Fibroblast of skin of right biceps (primary cell): ENCODE measurements at regions not wholly inside any gene's neighbourhood (a gene's known extent, or its start where the extent isn't known, plus 50 kb on each side); places are given as distances from the start of the nearest gene placed in this dataset.
"Not testable (repeated sequence)": the region's sequence is repeated elsewhere in the genome, so short reads cannot be mapped to it uniquely, and the experiment has no call there.

Experiments
- DNase-seq: peaks from one replicate; pipeline ENCODE4 v3.0.0-alpha.2; 2013

GRCh38 chr7:149561072-149561471, 63.5 kb upstream of the ZNF746 start:
- peak; percentile 28 for DNase-seq

- DNase-seq = peak; percentile 70
Observed at GRCh38 chr7:149559711-149560110, 62.1 kb upstream of the ZNF746 start.

DNA sequence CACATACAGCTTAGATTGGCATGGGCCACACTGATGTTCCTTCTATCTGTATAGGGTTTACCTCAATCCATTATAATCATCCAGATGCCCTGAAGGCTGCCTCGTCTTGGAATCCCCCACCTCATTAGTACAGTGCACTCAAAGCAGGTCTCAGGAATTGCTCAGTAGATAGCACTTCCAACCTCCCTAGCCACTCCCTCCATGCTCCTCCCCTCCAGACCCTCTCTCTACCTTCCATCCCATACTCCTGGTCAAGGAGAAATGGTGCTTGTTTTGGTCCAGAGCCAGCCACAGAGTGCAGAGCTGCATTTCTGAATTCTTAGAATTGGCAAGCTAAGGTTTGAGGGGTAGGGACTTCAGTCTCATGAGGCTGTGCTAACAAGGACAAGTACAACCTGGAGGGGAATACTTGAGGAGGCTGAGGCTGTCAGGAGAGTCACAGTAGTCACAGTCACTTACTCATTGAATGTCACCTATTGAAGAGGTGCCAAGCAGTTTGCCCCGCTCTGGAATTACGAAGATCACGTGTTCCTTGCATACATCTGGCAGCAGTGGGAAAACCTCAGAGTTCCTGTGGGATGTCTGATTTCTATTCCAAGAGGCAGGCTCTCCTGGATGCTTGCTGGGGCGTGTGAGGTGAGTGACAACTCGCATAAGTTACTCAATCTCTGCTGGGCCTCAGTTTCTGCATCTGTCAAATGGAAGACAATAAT, 60.7 kb upstream of the ZNF746 start:
- peak; percentile 81 for DNase-seq

GRCh38 chr7:149556525-149556924, 58.9 kb upstream of the ZNF746 start:
- not testable (repeated sequence) for DNase-seq

DNA sequence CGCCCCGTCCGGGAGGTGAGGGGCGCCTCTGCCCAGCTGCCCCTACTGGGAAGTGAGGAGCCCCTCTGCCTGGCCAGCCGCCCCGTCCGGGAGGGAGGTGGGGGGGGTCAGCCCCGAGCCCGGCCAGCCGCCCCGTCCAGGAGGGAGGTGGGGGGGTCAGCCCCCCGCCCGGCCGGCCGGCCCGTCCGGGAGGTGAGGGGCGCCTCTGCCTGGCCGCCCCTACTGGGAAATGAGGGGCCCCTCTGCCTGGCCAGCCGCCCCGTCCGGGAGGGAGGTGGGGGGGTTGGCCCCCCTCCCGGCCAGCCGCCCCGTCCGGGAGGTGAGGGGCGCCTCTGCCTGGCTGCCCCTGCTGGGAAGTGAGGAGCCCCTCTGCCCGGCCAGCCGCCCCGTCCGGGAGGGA, 57.2 kb upstream of the ZNF746 start:
- DNase-seq = not testable (repeated sequence)

- DNase-seq = not testable (repeated sequence)
Observed at GRCh38 chr7:149553991-149554390, 56.4 kb upstream of the ZNF746 start.

- DNase-seq = no peak
Observed at GRCh38 chr7:149552799-149553198, 55.2 kb upstream of the ZNF746 start.
